WERI-Rb-1 (cell line): ENCODE measurements at regions not wholly inside any gene's neighbourhood (a gene's known extent, or its start where the extent isn't known, plus 50 kb on each side); places are given as distances from the start of the nearest gene placed in this dataset.

ENCODE experiments used
- DNase-seq: peaks from one replicate; pipeline ENCODE4 v3.0.0-alpha.2; 2020
- H3K27ac ChIP-seq: fragments of 250-450 bp; sonication (Bioruptor Pico); 2 replicates; pipeline ENCODE4 v1.5.1; 2020; ENCODE audit warnings: mild to moderate bottlenecking, moderate library complexity
- H3K27me3 ChIP-seq: fragments of 250-450 bp; sonication (Bioruptor Pico); 2 replicates; pipeline ENCODE4 v1.5.1; 2021; ENCODE audit warnings: mild to moderate bottlenecking, low read depth, moderate library complexity; ENCODE audit not compliant: insufficient read depth, severe bottlenecking
- H3K36me3 ChIP-seq: fragments of 250-450 bp; sonication (Bioruptor Pico); 2 replicates; pipeline ENCODE4 v1.5.1; 2020; ENCODE audit warnings: mild to moderate bottlenecking, moderate library complexity
- H3K4me3 ChIP-seq: 2 replicates; pipeline ENCODE4 v1.5.1; 2011; ENCODE audit warnings: low read depth, mild to moderate bottlenecking, control low read depth, low read length
- H3K9me3 ChIP-seq: fragments of 250-450 bp; sonication (Bioruptor Pico); 2 replicates; pipeline ENCODE4 v1.5.1; 2021; ENCODE audit warnings: mild to moderate bottlenecking, moderate library complexity; ENCODE audit not compliant: severe bottlenecking
- CTCF ChIP-seq: IDR thresholded peaks from 2 replicates; pipeline ENCODE4 v1.5.1; 2011; ENCODE audit warnings: low read depth, mild to moderate bottlenecking, control low read depth, inconsistent platforms, low read length

GRCh38 chr7:84548366-84549365, 354.1 kb upstream of the SEMA3A start:
- DNase-seq: no peak
- Histone ChIP-seq H3K4me3 (no peak overlapping the region), H3K27ac (no peak overlapping the region), H3K9me3 (no peaks in the 10 kb centered on the region), H3K36me3 (no peaks in the 10 kb centered on the region), H3K27me3 (no peaks in the 10 kb centered on the region)
- no peak for TF ChIP-seq CTCF

GRCh38 chr7:84547331-84547730, 352.7 kb upstream of the SEMA3A start:
- no peak for DNase-seq
- no peaks in the 10 kb centered on the region for H3K36me3 ChIP-seq
- H3K27me3 ChIP-seq: no peaks in the 10 kb centered on the region
- H3K4me3 ChIP-seq: no peak overlapping the region
- no peak overlapping the region for H3K27ac ChIP-seq
- no peaks in the 10 kb centered on the region for H3K9me3 ChIP-seq
- TF ChIP-seq CTCF: no peak

- DNase-seq: no peak
- no peak for TF ChIP-seq CTCF
- Histone ChIP-seq H3K27me3 (no peaks in the 10 kb centered on the region), H3K4me3 (no peak overlapping the region), H3K27ac (no peak overlapping the region), H3K9me3 (no peaks in the 10 kb centered on the region), H3K36me3 (no peaks in the 10 kb centered on the region)
These were observed 351.8 kb upstream of the SEMA3A start for GRCh38 chr7:84546403-84546802.

- H3K27ac ChIP-seq: no peak overlapping the region
- H3K4me3 ChIP-seq: no peak overlapping the region
- H3K9me3 ChIP-seq: no peaks in the 10 kb centered on the region
- no peak for DNase-seq
- no peak for TF ChIP-seq CTCF
- H3K36me3 ChIP-seq: no peaks in the 10 kb centered on the region
- H3K27me3 ChIP-seq: no peaks in the 10 kb centered on the region
These were observed 343.7 kb upstream of the SEMA3A start for GRCh38 chr7:84538268-84538667.

- no peaks in the 10 kb centered on the region for H3K27me3 ChIP-seq
- H3K9me3 ChIP-seq: no peaks in the 10 kb centered on the region
- H3K4me3 ChIP-seq: no peak overlapping the region
- H3K36me3 ChIP-seq: no peaks in the 10 kb centered on the region
- no peak for DNase-seq
- no peak for TF ChIP-seq CTCF
- H3K27ac ChIP-seq: no peak overlapping the region
These were observed 341.8 kb upstream of the SEMA3A start for GRCh38 chr7:84536271-84536870.
